H1 (cell line): ENCODE measurements at regions not wholly inside any gene's neighbourhood (a gene's known extent, or its start where the extent isn't known, plus 50 kb on each side); places are given as distances from the start of the nearest gene placed in this dataset.

Experiments used
- BCL11A ChIP-seq, 2 experiments: IDR thresholded peaks; one replicate each; pipeline ENCODE4 v1.6.1; 2011; ENCODE audit warnings: low read depth in 2 of 2, low read length in 2 of 2, mild to moderate bottlenecking in 2 of 2
- CHD2 ChIP-seq: IDR thresholded peaks from 2 replicates; pipeline ENCODE4 v1.6.1; 2012; ENCODE audit warnings: low read length, improper control_type of control experiment
- KDM4A ChIP-seq: IDR thresholded peaks from one replicate; pipeline ENCODE4 v1.7.1; 2012; ENCODE audit warnings: low read depth, mild to moderate bottlenecking, moderate library complexity, low read length, inconsistent platforms; ENCODE audit not compliant: severe bottlenecking
- YY1 ChIP-seq: IDR thresholded peaks from 2 replicates; pipeline ENCODE4 v1.6.1; 2011; ENCODE audit warnings: low read depth, mild to moderate bottlenecking, low read length
- TF ChIP-seq, protein P1 (sequence below): fragments of 300-600 bp; sonication (generic); IDR thresholded peaks from 2 replicates; pipeline ENCODE4 v1.7.1; 2012; ENCODE audit warnings: low read length, moderate library complexity, mild to moderate bottlenecking, inconsistent platforms; ENCODE audit not compliant: insufficient replicate concordance

DNA sequence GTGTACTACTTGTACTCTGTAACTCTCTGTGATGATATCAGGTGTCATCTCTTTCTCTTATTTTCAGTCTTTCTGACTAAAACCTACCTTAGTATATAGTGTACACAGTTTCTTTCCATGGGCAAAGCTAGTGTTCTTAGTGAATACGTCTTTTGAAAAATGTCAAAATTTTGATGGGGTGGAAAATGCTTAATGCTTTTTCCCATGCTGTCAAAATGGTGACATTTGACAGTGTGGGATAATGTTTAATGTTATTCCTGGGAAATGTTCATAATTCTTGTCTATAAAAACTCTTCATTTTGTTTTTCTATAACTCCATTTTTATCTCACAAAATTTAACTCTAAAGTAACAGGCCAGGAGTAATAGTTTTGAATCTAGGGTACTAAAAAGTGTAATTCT, 742.7 kb upstream of the FOXG1 start (continued):
- TF ChIP-seq, protein P1, sequence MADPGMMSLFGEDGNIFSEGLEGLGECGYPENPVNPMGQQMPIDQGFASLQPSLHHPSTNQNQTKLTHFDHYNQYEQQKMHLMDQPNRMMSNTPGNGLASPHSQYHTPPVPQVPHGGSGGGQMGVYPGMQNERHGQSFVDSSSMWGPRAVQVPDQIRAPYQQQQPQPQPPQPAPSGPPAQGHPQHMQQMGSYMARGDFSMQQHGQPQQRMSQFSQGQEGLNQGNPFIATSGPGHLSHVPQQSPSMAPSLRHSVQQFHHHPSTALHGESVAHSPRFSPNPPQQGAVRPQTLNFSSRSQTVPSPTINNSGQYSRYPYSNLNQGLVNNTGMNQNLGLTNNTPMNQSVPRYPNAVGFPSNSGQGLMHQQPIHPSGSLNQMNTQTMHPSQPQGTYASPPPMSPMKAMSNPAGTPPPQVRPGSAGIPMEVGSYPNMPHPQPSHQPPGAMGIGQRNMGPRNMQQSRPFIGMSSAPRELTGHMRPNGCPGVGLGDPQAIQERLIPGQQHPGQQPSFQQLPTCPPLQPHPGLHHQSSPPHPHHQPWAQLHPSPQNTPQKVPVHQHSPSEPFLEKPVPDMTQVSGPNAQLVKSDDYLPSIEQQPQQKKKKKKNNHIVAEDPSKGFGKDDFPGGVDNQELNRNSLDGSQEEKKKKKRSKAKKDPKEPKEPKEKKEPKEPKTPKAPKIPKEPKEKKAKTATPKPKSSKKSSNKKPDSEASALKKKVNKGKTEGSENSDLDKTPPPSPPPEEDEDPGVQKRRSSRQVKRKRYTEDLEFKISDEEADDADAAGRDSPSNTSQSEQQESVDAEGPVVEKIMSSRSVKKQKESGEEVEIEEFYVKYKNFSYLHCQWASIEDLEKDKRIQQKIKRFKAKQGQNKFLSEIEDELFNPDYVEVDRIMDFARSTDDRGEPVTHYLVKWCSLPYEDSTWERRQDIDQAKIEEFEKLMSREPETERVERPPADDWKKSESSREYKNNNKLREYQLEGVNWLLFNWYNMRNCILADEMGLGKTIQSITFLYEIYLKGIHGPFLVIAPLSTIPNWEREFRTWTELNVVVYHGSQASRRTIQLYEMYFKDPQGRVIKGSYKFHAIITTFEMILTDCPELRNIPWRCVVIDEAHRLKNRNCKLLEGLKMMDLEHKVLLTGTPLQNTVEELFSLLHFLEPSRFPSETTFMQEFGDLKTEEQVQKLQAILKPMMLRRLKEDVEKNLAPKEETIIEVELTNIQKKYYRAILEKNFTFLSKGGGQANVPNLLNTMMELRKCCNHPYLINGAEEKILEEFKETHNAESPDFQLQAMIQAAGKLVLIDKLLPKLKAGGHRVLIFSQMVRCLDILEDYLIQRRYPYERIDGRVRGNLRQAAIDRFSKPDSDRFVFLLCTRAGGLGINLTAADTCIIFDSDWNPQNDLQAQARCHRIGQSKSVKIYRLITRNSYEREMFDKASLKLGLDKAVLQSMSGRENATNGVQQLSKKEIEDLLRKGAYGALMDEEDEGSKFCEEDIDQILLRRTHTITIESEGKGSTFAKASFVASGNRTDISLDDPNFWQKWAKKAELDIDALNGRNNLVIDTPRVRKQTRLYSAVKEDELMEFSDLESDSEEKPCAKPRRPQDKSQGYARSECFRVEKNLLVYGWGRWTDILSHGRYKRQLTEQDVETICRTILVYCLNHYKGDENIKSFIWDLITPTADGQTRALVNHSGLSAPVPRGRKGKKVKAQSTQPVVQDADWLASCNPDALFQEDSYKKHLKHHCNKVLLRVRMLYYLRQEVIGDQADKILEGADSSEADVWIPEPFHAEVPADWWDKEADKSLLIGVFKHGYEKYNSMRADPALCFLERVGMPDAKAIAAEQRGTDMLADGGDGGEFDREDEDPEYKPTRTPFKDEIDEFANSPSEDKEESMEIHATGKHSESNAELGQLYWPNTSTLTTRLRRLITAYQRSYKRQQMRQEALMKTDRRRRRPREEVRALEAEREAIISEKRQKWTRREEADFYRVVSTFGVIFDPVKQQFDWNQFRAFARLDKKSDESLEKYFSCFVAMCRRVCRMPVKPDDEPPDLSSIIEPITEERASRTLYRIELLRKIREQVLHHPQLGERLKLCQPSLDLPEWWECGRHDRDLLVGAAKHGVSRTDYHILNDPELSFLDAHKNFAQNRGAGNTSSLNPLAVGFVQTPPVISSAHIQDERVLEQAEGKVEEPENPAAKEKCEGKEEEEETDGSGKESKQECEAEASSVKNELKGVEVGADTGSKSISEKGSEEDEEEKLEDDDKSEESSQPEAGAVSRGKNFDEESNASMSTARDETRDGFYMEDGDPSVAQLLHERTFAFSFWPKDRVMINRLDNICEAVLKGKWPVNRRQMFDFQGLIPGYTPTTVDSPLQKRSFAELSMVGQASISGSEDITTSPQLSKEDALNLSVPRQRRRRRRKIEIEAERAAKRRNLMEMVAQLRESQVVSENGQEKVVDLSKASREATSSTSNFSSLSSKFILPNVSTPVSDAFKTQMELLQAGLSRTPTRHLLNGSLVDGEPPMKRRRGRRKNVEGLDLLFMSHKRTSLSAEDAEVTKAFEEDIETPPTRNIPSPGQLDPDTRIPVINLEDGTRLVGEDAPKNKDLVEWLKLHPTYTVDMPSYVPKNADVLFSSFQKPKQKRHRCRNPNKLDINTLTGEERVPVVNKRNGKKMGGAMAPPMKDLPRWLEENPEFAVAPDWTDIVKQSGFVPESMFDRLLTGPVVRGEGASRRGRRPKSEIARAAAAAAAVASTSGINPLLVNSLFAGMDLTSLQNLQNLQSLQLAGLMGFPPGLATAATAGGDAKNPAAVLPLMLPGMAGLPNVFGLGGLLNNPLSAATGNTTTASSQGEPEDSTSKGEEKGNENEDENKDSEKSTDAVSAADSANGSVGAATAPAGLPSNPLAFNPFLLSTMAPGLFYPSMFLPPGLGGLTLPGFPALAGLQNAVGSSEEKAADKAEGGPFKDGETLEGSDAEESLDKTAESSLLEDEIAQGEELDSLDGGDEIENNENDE = no peak
- TF ChIP-seq CHD2 (no peak), KDM4A (no peak), BCL11A (IDR thresholded peaks at IDR 0.05; ENCODE audit: low read depth in 2 of 2, low read length in 2 of 2) (no peak), YY1 (no peak)
